Thyroid gland (tissue), 4 donors: ENCODE measurements at regions not wholly inside any gene's neighbourhood (a gene's known extent, or its start where the extent isn't known, plus 50 kb on each side); places are given as distances from the start of the nearest gene placed in this dataset.

Experiments used
- CTCF ChIP-seq, 6 experiments: fragments of 200-600 bp in 3 of 6; fragments of 450-650 bp in 3 of 6; sonication (generic) in 3 of 6; IDR thresholded peaks; one replicate each; pipeline ENCODE4 v1.5.1; 2016 to 2019; ENCODE audit warnings: antibody characterized with exemption in 6 of 6, mild to moderate bottlenecking in 2 of 6, inconsistent platforms in 1 of 6, moderate library complexity in 1 of 6
- POLR2A ChIP-seq, 2 donors: fragments of 450-650 bp; IDR thresholded peaks; one replicate each; pipeline ENCODE4 v1.6.1; 2017; ENCODE audit warnings: antibody characterized with exemption in 2 of 2, mild to moderate bottlenecking in 2 of 2, moderate library complexity in 1 of 2

- TF ChIP-seq CTCF (IDR thresholded peaks at IDR 0.05) (no peak), POLR2A (IDR thresholded peaks at IDR 0.05) (peak in 1 of 2 donors; percentile 52)
Observed at GRCh38 chr2:217685255-217685605, 317.6 kb downstream of the TNS1 start.
